ENCODE measurements at regions not wholly inside any gene's neighbourhood (a gene's known extent, or its start where the extent isn't known, plus 50 kb on each side); places are given as distances from the start of the nearest gene placed in this dataset.

GRCh38 chr13:85616275-85616674 is 182.9 kb downstream of the SLITRK6 start:
- Histone ChIP-seq H3K9me3 (ENCODE audit: low read depth) (no peaks in the 10 kb centered on the region), H3K36me3 (replicated peaks; ENCODE audit: insufficient read depth, low read depth) (no peaks in the 10 kb centered on the region), H4K20me1 (ENCODE audit: insufficient read depth, poor library complexity, severe bottlenecking) (no peaks in the 10 kb centered on the region), H3K27ac (no peak overlapping the region), H3K9me2 (replicated peaks; ENCODE audit: insufficient read depth) (no peaks in the 10 kb centered on the region), H3K4me2 (no peak overlapping the region), H3K4me3 (no peak overlapping the region), H2AFZ (no peak overlapping the region), H3K79me2 (no peaks in the 10 kb centered on the region), H3K27me3 (no peaks in the 10 kb centered on the region), H3K4me1 (ENCODE audit: insufficient read depth) (no peaks in the 10 kb centered on the region)
- TF ChIP-seq, protein P1, sequence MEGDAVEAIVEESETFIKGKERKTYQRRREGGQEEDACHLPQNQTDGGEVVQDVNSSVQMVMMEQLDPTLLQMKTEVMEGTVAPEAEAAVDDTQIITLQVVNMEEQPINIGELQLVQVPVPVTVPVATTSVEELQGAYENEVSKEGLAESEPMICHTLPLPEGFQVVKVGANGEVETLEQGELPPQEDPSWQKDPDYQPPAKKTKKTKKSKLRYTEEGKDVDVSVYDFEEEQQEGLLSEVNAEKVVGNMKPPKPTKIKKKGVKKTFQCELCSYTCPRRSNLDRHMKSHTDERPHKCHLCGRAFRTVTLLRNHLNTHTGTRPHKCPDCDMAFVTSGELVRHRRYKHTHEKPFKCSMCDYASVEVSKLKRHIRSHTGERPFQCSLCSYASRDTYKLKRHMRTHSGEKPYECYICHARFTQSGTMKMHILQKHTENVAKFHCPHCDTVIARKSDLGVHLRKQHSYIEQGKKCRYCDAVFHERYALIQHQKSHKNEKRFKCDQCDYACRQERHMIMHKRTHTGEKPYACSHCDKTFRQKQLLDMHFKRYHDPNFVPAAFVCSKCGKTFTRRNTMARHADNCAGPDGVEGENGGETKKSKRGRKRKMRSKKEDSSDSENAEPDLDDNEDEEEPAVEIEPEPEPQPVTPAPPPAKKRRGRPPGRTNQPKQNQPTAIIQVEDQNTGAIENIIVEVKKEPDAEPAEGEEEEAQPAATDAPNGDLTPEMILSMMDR (IDR thresholded peaks at IDR 0.05; ENCODE audit: poor library complexity) = no peak
- TF ChIP-seq EZH2phosphoT487 (IDR thresholded peaks at IDR 0.05; ENCODE audit: low read depth, severe bottlenecking, unreplicated experiment) (no peak), EZH2 (IDR thresholded peaks at IDR 0.05; ENCODE audit: borderline replicate concordance) (no peak)
- 72% methylated on average over 2 of the region's 2 CpGs for WGBS (ENCODE audit: low lambda C conversion rate, missing lambda C conversion rate)
- DNase-seq (ENCODE audit: low spot score) = no peak

GRCh38 chr13:85615031-85615430 is 184.2 kb downstream of the SLITRK6 start:
- Histone ChIP-seq H3K9me2 (replicated peaks; ENCODE audit: insufficient read depth) (no peaks in the 10 kb centered on the region), H3K4me2 (no peak overlapping the region), H2AFZ (no peak overlapping the region), H3K36me3 (replicated peaks; ENCODE audit: insufficient read depth, low read depth) (no peaks in the 10 kb centered on the region), H3K4me1 (ENCODE audit: insufficient read depth) (no peaks in the 10 kb centered on the region), H3K27me3 (no peaks in the 10 kb centered on the region), H4K20me1 (ENCODE audit: insufficient read depth, poor library complexity, severe bottlenecking) (no peaks in the 10 kb centered on the region), H3K27ac (no peak overlapping the region), H3K79me2 (no peaks in the 10 kb centered on the region), H3K4me3 (no peak overlapping the region), H3K9me3 (ENCODE audit: low read depth) (no peaks in the 10 kb centered on the region)
- no peak for DNase-seq (ENCODE audit: low spot score)
- TF ChIP-seq EZH2phosphoT487 (IDR thresholded peaks at IDR 0.05; ENCODE audit: low read depth, severe bottlenecking, unreplicated experiment) = no peak
- TF ChIP-seq, protein P1 (IDR thresholded peaks at IDR 0.05; ENCODE audit: poor library complexity) = no peak
- no peak for TF ChIP-seq EZH2 (IDR thresholded peaks at IDR 0.05; ENCODE audit: borderline replicate concordance)
- 63% methylated on average over 2 of the region's 2 CpGs for WGBS (ENCODE audit: low lambda C conversion rate, missing lambda C conversion rate)

DNA sequence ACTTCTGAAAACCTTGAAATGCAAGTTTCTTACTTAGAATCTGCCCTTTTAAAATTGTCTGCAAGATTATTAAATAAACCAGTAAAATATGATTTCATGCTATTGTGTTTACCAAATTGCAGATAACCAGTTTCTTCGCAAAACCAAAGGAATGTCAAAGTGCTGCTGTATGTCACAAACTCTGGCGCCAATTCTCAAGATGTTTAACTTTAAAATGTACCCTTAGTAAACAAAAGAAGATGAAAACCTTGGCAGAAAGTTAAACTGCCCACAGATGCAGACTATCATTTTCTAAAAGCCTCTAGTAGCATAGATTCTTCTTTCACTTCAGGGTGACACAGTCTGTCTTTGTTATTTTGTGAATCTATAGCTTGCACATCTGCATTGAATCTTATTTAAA is 189.2 kb downstream of the SLITRK6 start:
- Histone ChIP-seq H2AFZ (no peak overlapping the region), H3K4me1 (ENCODE audit: insufficient read depth) (no peaks in the 10 kb centered on the region), H3K27ac (no peak overlapping the region), H3K27me3 (no peaks in the 10 kb centered on the region), H4K20me1 (ENCODE audit: insufficient read depth, poor library complexity, severe bottlenecking) (no peaks in the 10 kb centered on the region), H3K9me2 (replicated peaks; ENCODE audit: insufficient read depth) (no peaks in the 10 kb centered on the region), H3K4me2 (peak overlapping the region; percentile 22), H3K79me2 (no peaks in the 10 kb centered on the region), H3K36me3 (replicated peaks; ENCODE audit: insufficient read depth, low read depth) (no peaks in the 10 kb centered on the region), H3K9me3 (ENCODE audit: low read depth) (no peaks in the 10 kb centered on the region), H3K4me3 (no peak overlapping the region)
- DNase-seq (ENCODE audit: low spot score) = no peak
- WGBS (ENCODE audit: low lambda C conversion rate, missing lambda C conversion rate) = 50% methylated on average over 2 of the region's 2 CpGs
- no peak for TF ChIP-seq EZH2 (IDR thresholded peaks at IDR 0.05; ENCODE audit: borderline replicate concordance)
- no peak for TF ChIP-seq EZH2phosphoT487 (IDR thresholded peaks at IDR 0.05; ENCODE audit: low read depth, severe bottlenecking, unreplicated experiment)
- TF ChIP-seq, protein P1 (IDR thresholded peaks at IDR 0.05; ENCODE audit: poor library complexity) = no peak
